NCI-H1436 (cell line): ENCODE measurements at regions not wholly inside any gene's neighbourhood (a gene's known extent, or its start where the extent isn't known, plus 50 kb on each side); places are given as distances from the start of the nearest gene placed in this dataset.

Experiments
- DNase-seq: peaks from one replicate; lab custom pipeline; 2025; lab: John Stamatoyannopoulos, UW

DNA sequence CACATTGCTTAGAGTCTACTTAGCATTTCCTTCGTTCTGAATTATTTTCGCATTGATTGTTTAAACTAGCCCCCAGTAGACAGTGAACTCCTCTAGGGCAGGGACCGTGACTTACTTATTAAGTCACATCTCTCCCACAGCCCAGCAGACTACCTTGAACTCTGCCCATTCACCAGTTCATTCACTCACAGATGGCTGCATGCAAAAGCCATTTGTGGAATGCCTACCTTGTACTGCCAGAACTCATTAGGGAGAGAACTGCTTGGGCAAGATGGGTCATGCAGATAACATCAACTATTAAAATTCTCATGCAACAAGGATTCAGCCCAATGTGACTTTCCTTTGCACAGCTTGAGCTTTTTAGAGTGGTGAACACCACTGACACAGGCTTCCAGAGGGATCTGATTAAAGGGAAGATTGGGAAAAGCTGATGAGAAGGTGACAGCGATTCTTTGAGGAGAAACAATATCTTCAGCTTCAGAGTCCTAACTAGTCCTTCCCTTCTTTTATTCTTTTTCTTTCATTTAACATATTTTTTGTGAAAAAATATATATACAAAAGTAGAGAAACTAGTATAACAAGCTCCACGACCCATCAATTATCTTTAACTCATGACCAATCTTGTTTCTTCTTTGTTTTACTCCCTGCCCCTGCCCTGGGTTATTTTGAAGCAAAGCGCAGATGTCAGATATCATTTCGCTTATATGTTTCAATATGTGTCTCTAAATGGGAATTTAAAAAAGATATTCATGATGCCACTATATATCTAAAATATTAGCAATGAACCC, 273.9 kb downstream of the CDC5L start:
- no peak for DNase-seq

DNA sequence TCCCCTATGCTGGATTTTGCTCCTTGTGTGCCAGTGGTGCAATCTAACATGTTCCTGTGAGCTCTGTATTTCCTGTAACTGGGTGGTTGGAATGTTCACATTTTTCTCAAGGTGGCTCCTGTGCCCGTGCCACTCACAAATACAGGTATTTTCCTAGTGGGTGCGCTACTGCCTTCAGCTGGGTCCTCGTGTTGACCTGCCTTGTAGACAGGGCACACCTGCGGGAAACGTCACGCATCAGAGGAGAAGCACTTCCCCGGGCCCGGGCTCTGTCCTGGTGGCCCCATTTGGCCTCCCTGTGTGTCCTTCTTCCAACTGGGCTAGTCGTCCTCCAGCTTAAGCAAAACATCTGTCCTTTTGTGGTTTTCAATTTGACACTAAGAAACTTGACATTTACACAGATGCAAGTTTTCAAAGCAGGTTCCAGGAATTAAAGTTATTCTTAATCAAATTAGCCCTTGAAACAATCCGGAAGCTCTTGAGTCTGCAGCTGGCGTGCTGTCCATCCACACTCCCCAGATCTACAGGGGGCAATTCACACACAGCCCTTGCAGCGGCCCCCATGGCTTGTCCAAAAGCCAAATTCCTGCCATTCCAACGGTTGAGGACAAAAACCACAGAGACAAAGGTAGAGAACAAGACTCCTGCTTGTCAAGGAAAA, 275.1 kb downstream of the CDC5L start:
- DNase-seq, result no peak

DNA sequence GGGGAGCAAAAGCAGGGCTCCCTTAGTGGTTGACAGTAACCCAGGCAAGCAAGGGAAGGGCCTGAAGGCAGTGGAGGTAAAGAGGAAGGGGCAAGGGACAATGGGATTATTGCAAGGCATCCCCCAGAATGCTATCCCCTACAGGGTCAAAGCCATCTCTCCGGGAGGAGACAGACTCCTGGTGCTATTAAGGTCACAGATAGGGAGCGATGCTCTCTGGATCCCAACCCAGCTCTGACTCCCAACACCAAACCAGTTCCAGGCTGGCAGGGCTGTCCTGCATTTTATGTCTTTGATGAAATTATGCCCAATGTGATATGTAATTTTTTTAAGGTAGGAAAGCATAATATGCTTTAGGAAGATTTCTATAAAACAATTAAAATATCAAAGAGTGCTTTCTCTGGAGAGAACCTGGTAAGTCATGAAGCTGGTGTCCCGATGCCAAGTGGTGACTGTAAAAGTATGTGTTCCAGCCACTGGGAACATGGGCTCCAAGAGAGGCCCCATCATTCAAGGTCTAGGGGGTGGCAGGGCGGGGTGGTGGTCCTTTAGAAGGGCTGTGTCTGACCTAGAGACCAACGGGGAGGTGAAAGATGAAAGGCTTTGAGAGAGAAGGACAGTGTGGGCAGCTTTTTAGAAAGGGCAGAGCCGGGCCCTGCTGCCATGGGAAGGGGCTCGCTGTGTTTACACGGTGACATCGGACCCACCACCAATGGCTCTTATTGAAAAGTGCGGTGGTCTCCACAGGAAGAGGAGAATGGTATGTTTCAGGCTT, 276.5 kb downstream of the CDC5L start:
- no peak for DNase-seq

DNA sequence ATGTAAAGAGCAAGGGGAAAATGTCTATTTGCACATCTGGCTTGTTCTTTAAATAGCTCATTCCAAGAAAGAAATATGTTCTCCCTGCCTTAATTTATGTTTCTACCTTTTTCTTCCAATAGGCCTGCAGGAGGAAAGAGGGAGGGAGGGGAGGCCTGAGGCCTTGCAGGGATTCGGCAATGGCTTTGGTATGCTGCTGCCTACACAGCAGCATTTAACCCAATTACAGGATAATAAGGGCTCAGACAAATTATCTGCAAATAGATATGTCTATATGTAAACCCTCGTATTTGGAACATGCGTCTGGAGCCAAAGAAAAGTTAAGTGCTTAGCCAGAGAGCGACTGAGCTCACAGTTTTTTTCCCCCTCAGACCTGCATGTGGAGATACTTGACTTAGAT, 277.2 kb downstream of the CDC5L start:
- DNase-seq, result peak; percentile 67

DNA sequence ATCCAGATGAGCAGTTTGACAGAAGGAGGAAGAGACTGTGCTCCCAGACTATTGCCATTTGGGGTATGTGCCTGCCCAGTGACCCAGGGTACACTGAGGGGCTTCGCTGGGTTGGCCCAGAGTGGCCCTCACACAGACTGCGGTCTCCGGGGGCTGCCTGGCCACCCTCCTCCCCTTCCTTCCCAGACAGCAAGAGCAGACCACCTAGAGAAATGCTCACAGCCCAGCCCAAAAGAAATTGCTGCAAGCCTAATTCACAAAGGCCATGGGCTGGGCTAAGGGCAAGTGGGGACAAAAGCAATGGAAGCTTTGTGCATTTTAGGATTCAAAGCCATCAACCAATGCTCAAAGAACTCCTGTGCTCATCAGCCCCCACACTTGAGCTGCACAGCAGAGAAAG, 277.6 kb downstream of the CDC5L start:
- no peak for DNase-seq

DNA sequence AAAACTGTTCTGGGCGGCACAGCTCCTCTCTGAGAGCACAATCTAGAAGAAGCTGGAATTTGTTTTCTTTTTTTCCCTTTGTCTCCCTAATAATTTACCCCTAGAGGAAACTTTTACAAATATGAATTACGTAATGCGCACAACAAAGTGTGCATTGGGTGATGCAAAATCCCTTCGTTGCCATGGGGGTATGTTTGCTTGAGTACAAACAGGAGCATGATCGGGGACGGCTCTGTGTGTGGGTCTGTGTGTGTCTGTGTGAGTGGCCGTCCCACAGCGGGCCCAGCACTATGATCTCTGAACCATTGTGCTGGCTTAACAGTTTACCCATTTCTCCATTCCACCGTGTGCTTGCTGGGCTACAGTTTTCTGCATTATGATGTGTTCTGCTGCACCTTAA, 278.2 kb downstream of the CDC5L start:
- no peak for DNase-seq

DNA sequence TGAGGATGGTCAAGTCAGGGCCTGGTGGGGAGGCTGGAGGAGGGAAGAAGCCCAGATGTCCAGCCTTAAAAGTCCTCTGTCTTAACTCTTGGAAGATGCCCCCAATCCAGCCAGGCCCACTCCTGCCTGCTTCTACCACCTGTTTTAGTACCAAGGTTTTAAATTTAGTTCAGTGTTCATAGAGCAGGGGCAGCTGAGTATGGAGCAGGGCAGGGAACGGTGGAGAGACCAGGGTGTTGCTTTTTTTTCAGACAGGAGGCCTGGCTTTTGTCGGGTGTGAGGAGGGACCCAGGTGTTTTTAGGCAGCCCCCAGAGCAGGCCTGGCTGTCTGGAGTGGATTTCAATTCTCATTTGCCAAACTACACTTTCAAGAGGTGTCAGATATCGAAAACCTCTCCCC, 278.8 kb downstream of the CDC5L start:
- DNase-seq, result no peak

DNA sequence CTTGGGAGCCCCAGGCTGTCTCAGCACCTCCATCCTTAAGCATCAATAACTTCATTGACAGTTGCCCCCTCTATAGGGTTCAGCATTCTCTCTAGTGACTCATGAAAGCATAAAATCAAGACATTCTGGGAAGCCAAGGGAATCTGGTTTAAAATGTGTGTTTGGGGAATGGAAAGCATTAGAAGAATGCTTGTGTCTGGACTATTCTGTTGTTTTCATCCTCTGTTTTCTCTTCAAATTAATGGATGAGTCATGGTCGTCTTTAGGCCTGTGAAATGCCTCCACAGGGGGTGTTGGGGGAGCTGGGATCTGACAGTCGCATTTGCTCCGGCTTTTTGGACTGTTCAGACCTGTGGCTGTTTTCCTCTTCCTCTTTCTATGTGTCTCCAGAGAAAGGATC, 279.7 kb downstream of the CDC5L start:
- no peak for DNase-seq

DNA sequence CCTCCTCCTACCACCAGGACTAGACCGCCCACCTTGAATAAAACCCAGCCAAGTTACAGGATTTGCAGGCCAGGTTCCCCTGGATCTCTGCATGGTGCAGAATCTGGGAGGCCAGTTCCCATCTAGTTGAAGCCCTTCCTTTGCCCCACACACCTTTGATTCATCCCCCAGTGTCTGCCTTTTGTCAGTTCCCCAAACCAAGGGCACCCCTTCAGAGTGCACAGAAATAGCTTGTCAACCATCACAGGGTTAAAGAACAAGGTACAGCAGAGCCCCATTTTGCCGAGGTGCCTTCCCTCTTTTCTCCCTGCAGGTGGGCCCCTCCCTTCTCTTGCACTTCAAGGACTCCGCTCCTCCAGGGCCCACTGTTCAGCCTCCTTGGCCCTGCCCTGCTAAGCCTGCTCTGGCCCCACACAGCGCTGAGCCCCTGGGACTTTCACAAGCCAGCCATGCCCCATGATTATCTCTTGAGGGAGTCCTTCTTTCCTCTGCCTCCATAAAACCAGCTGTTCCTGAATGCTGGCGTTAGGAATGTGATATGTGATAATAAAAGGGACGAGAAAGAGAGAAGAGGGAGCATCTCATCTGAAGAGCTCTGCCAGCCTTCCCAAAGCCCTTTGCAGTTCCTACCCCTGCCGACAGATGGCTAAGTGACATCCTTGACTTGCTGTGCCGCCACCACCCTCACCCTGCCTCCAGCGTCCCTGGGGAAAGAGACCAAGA, 280.3 kb downstream of the CDC5L start:
- no peak for DNase-seq

DNA sequence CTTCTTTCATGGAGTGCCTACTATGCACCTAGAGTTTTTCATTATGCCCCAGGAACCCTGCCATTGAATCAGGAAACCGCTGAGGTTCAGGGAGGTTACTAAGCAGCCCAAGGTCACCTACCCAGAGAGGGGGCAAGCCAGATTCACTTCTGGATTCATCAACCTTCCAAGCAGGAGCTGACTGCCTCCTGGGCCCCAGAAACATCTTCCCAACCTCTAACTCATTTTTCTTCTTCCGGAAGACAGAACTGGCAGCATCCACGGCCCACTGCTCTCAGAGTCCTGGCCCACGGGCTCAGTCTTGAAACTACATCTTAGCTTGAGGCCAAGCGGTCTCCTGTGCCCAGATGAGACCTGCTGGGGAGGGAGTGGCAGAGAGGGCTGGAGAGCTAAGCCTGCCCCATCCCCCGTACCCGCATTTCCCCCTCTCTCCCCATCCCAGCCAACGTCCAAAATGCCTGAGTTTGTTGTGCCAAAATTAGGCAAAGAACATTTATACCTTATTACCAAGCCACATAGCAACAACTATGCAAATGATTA, 281.0 kb downstream of the CDC5L start:
- DNase-seq, result no peak

DNA sequence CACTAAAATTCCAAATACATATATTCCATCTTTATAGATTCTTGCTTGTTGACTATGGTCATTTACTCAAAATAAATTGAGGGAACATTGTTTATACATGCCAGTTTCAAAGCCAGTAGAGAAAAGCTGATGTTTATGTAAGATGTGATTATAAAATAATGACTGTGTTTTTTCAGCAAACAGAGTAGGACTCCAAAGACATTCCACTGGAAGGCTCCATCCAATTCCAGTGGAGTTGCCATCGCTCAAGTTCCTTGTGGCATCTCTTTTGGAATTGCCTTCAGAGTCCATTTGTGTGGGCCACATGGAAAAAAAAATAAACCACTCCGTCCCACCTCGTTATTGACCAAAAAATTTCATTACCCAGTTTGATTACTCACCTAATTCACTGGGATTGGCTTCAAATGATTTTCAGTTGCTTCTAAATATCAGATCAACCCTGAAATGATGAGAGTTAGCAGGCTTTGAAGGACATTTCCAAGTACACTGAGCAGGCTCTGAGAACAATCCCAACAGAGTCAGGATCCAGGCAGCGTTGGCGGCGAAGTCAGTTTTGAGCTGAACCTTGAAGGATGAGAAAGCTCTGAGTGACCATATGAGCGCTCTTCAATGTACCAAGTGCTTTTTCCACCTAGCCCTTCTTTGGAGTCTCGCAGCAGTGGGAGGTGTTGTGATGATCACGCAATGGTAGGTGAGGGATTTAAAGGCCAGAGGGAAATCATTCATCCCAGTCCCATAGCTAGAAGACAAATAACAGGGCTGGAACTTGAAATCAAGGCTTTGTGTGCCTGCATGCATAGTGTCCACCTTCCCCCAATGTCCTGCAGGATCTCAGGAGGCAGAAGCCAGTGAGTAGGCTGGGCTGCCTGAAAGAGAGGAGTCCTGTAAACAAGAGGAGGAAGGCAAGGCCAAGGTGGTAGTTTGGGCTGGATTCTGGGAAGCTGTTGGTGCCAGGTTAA, 281.7 kb downstream of the CDC5L start:
- DNase-seq, result no peak

DNA sequence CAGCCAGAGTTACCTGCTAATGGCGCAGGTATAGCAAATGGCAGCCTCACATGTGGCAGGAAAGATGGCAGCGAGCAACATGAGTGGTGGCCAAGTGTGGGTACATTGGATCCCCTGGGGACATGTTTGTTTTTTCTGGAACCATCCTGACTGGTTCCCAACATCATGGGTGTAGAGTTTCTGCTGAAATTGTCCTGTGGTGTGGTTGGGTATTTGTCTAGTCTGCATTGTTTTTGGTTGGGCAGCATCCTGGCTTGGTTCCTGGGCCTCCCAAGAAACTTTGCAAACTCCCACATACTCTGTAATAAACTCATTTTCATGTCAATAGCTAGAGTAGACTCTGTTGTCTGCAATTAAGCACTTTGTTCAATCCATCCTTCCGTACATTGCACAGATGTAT, 282.6 kb downstream of the CDC5L start:
- no peak for DNase-seq

DNA sequence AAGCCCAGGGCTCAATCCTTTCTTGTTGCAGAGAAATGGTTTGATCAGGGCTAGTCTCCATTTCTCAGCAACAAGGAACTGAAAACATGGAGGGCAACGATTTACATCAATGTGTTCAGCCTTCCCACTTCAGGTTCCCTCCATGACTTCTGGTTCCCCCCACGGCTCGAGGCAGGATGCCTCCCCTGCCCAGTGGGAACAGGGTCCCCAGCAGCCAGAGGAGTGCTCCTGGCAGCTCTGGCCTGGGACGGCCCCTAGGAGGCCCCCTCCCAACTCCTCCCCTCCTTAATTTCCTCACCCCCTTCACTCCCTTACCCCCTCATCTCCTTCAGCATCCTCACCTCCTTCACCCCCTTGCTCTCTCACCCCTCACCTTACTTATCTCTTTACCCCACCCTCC, 283.8 kb downstream of the CDC5L start:
- no peak for DNase-seq

DNA sequence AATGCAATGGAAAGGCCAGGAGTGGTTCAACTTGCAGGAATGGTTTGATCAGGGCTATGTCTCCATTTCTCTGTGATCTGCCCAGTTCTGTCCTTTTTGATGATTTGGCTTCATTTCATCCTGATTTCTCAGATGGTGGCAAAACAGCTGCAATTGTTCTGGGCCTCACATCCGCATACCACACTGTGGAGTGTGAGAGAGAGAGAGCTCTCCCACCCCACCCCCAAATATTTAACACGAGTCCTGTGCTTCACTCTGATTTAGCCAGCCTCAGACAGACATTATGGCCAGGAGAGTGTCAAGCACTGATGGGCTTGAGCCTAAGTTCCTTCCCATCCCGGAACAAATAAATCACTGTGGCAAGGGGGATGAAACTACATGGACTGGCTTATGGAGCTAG, 284.6 kb downstream of the CDC5L start:
- no peak for DNase-seq

DNA sequence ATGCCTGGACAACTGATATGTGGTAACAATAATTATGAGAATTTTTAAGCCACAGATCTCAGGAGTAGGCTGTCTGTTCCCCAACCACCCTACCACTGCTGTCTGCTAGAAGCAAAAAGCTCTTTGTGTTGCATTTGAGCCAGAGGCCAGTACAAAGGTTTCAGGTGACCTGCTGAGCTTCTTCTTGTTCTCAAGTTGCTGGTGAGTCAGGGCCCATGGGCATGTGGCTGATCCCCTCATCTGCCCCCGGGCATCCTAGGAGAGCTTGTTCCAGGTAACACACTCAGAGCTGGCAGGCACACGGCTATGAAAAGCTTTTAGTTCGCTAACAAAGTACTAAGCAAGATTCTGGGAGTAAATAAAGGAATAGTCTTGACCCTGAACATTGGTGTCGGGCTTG, 285.3 kb downstream of the CDC5L start:
- no peak for DNase-seq

DNA sequence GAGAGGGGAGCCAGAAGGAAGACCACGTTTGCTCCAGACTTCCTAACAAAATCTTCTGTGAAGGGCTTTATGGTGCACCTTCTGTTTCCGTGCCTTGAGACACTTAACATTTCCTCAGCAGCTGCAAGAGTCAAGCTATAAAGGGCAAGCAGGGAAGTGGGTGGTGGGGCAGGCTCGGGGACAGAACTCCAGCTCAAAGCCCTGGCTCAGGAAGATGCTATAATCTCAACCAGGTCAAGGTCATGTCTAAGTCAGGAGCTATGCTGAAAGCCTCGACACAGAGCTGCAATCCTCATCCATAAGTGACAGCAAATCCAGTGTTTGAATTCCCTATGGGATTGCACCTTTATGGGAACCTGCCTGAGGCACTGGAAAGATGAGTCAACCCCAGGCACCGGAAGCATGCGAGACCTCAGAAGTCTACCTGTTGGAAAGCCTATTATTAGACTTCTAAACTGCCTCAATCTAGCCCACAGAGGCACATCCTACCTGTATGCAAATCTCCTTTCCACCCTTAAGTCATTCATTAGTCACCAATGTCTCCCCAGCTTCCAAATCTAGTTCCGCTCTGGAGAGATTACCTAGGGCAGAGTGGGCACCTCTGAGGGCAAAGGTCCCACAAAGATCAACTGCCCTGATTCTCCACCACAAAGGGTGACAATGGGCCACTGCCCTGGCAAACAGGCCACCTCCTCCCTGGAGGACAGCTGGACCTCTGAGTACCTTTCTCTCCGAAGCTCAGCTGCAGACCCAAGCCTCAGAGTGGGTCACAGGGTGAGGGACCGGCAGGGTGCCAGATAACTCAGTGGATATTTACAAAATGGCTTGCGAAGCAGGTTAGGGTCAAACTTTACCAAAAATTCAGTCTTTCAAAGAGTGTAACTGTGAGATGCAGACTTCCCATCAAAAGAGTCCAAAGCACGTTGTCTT, 287.0 kb downstream of the CDC5L start:
- DNase-seq, result no peak

DNA sequence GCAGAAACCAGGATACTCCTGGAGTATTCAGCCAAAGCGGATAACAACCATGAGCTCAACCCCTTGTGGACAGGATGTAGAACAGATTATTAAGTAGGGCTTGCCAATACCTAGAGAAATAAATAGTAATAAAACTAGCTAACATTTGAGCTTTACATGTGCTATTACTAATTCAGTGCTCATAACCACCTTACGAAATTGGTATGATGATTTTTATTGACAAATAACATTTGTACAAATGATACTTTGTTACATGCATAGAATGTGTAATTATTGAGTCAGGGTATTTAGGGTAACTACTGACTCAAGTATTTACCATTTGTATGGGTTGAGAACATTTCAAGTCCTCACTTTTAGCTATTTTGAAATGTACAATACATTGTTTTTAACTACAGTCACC, 287.9 kb downstream of the CDC5L start:
- no peak for DNase-seq

DNA sequence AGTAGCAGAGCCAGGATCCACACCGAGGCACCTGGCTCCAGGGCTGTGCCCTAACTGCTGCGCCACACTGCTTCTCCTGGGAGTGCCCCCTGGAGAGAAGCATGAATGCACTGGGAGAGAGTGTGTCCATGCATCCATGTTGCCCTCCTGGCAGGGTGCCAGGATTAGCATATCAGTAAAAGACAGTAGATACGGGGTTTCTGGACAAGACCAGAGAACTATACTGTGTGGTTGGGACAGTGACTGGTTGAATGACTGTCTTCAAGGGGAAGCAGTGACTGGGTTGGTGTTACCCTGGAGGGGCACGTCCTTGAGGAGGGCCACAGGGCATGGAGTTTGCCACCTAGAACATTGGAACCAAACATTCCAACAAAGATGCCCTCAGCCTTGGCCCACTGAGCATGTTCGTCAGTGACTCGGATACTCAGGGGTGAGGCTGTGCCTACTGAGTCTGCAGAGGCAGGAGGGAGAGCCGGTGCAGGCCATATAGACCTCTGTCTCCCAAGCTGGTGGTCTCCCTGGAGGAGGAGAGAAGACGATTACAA, 288.8 kb downstream of the CDC5L start:
- DNase-seq, result no peak

DNA sequence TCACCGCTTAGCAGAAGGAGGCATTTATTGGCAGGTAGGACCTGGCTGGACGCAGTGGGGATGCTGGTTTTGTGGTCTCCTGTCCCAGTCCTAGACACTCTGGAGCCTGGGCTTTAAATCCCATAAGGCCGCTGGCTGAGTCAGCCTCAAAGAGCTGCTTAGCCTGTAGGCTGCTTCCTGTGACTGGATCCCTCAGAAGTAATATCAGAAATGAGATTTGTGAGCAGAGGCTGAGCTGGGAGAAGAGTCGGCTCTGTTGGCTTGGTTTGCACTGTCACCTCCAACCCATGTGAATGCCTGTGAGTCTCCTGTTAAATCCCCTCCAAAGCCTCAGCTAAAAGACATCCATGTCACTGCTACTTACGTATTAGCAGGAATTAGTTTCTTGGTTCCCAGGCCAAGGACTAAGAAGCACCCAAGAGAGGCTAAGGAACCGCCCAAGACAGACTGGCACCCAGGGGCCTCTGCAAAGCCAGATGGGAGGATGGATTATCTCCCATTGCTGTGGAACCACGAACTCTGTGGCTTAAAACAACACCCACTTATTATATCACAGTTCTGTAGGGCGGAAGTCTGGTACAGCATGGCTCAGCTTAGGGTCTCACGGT, 289.4 kb downstream of the CDC5L start:
- DNase-seq, result no peak
